ENCODE measurements at regions not wholly inside any gene's neighbourhood (a gene's known extent, or its start where the extent isn't known, plus 50 kb on each side); places are given as distances from the start of the nearest gene placed in this dataset.

DNA sequence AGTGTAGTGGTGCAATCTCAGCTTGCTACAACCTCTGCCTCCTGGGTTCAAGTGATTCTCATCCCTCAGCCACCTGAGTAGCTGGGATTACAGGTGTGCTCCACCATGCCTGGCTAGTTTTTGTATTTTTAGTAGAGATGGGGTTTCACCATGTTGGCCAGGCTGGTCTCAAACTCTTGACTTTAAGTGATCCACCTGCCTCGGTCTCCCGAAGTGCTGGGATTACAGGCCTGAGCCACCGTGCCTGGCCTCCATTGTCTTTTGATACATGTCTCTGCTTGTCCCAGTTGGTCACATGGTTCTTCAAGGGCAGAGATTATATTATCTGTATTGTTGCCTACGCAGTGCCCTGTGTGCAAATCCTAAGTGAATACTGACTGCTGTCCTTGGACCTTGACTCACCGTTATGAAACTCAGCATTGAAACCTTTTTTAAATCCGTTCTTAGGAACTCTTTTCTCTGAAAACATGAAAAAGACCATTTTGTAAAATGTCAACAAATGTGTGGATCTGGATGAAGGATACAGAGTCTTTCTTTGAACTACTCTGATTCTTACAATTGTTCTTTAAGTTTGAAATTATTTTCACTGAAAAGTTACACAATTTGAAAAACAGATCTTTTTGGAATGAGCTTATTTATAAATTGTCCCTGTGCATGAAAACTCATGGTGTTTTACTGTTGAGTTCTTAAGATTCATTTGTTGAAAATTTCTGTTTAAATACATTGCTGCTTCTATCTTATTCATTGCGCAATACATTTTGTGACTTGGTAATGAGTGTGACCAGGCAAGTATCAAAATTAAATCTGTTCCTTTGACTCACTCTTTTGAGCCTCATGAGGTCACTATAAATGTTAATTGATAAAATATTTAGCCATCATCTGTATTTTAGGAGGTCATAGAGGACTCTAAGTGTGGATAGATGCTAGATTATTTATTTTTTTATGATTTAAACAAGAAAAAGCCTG, 293.5 kb downstream of the UTRN start (continued):
- TF ChIP-seq, protein P1, sequence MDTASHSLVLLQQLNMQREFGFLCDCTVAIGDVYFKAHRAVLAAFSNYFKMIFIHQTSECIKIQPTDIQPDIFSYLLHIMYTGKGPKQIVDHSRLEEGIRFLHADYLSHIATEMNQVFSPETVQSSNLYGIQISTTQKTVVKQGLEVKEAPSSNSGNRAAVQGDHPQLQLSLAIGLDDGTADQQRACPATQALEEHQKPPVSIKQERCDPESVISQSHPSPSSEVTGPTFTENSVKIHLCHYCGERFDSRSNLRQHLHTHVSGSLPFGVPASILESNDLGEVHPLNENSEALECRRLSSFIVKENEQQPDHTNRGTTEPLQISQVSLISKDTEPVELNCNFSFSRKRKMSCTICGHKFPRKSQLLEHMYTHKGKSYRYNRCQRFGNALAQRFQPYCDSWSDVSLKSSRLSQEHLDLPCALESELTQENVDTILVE (CRISPR knock-in tag; IDR thresholded peaks at IDR 0.05), result no peak; the same call in 1 of the 2 replicates
- TF ChIP-seq, protein P2, sequence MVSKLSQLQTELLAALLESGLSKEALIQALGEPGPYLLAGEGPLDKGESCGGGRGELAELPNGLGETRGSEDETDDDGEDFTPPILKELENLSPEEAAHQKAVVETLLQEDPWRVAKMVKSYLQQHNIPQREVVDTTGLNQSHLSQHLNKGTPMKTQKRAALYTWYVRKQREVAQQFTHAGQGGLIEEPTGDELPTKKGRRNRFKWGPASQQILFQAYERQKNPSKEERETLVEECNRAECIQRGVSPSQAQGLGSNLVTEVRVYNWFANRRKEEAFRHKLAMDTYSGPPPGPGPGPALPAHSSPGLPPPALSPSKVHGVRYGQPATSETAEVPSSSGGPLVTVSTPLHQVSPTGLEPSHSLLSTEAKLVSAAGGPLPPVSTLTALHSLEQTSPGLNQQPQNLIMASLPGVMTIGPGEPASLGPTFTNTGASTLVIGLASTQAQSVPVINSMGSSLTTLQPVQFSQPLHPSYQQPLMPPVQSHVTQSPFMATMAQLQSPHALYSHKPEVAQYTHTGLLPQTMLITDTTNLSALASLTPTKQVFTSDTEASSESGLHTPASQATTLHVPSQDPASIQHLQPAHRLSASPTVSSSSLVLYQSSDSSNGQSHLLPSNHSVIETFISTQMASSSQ (IDR thresholded peaks at IDR 0.05; ENCODE audit: low read depth), result peak; percentile 49; the same call in 1 of the 2 replicates
- TF ChIP-seq, protein P2 (CRISPR knock-in tag; IDR thresholded peaks at IDR 0.05; ENCODE audit: borderline replicate concordance), result peak; percentile 86; the same call in 1 of the 2 replicates
- 0 out of 2 replicates have a peak, but pooled peaks have one; percentile 33 for TF ChIP-seq MTA1 (CRISPR knock-in tag; IDR thresholded peaks at IDR 0.05; ENCODE audit: borderline replicate concordance)
- TF ChIP-seq, protein P3, sequence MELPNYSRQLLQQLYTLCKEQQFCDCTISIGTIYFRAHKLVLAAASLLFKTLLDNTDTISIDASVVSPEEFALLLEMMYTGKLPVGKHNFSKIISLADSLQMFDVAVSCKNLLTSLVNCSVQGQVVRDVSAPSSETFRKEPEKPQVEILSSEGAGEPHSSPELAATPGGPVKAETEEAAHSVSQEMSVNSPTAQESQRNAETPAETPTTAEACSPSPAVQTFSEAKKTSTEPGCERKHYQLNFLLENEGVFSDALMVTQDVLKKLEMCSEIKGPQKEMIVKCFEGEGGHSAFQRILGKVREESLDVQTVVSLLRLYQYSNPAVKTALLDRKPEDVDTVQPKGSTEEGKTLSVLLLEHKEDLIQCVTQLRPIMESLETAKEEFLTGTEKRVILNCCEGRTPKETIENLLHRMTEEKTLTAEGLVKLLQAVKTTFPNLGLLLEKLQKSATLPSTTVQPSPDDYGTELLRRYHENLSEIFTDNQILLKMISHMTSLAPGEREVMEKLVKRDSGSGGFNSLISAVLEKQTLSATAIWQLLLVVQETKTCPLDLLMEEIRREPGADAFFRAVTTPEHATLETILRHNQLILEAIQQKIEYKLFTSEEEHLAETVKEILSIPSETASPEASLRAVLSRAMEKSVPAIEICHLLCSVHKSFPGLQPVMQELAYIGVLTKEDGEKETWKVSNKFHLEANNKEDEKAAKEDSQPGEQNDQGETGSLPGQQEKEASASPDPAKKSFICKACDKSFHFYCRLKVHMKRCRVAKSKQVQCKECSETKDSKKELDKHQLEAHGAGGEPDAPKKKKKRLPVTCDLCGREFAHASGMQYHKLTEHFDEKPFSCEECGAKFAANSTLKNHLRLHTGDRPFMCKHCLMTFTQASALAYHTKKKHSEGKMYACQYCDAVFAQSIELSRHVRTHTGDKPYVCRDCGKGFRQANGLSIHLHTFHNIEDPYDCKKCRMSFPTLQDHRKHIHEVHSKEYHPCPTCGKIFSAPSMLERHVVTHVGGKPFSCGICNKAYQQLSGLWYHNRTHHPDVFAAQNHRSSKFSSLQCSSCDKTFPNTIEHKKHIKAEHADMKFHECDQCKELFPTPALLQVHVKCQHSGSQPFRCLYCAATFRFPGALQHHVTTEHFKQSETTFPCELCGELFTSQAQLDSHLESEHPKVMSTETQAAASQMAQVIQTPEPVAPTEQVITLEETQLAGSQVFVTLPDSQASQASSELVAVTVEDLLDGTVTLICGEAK (IDR thresholded peaks at IDR 0.05), result no peak
- TF ChIP-seq, protein P3 (CRISPR knock-in tag; IDR thresholded peaks at IDR 0.05), result no peak; the same call in 1 of the 2 replicates
- peak; percentile 80 for TF ChIP-seq TARDBP (CRISPR knock-in tag; IDR thresholded peaks at IDR 0.05)
- peak; percentile 98 for TF ChIP-seq HMG20A (CRISPR knock-in tag; IDR thresholded peaks at IDR 0.05; ENCODE audit: borderline replicate concordance)
- TF ChIP-seq SP4 (CRISPR knock-in tag; IDR thresholded peaks at IDR 0.05), result no peak
- TF ChIP-seq KDM5B (CRISPR knock-in tag; IDR thresholded peaks at IDR 0.05; ENCODE audit: borderline replicate concordance), result no peak
- peak; percentile 18; the same call in 1 of the 2 replicates for TF ChIP-seq GATAD1 (CRISPR knock-in tag; IDR thresholded peaks at IDR 0.05)
- TF ChIP-seq SMC3 (IDR thresholded peaks at IDR 0.05; ENCODE audit: low read length), result 0 out of 2 replicates have a peak, but pooled peaks have one; percentile 31
- peak; percentile 98 for TF ChIP-seq SOX5 (CRISPR knock-in tag; IDR thresholded peaks at IDR 0.05; ENCODE audit: borderline replicate concordance)
- TF ChIP-seq TP53 (CRISPR knock-in tag; conservative IDR thresholded peaks at IDR 0.05), result peak; percentile 100
- no peak for TF ChIP-seq ZNF572 (CRISPR knock-in tag; IDR thresholded peaks at IDR 0.05)

Measured in HepG2 (cell line).